ENCODE measurements at regions not wholly inside any gene's neighbourhood (a gene's known extent, or its start where the extent isn't known, plus 50 kb on each side); places are given as distances from the start of the nearest gene placed in this dataset.

- no peak overlapping the region for H3K9ac ChIP-seq (ENCODE audit: low read depth in 1 of 2, low read length in 2 of 2)
- no peak overlapping the region for H3K27ac ChIP-seq (ENCODE audit: low read depth in 1 of 2, low read length in 2 of 2)
- H3K4me1 ChIP-seq (ENCODE audit: control insufficient read depth in 4 of 4, insufficient read depth in 4 of 4, low read length in 3 of 4) = no peaks in the 10 kb centered on the region
- TF ChIP-seq HNF4G (IDR thresholded peaks at IDR 0.05) (no peak), HNF4A (conservative IDR thresholded peaks at IDR 0.05) (no peak), REST (IDR thresholded peaks at IDR 0.05) (no peak)
- no peak overlapping the region for H3K4me3 ChIP-seq (ENCODE audit: low read depth in 1 of 3, low read length in 3 of 3)
- H3K36me3 ChIP-seq (ENCODE audit: control insufficient read depth in 4 of 4, insufficient read depth in 3 of 4, low read depth in 1 of 4, low read length in 3 of 4) = no peaks in the 10 kb centered on the region
- peaks cover 0 to 7% (median 0%) of the 10 kb centered on the region in 4 donors for H3K27me3 ChIP-seq (ENCODE audit: control insufficient read depth in 4 of 4, insufficient read depth in 4 of 4, low read length in 3 of 4)
- peaks cover 0 to 3% (median under 1%) of the 10 kb centered on the region in 4 donors for H3K9me3 ChIP-seq (ENCODE audit: control insufficient read depth in 4 of 4, low read length in 3 of 4)
- DNase-seq (ENCODE audit: low spot score) = peak; percentile 27
- WGBS = 91% methylated on average over 10 of the region's 10 CpGs
These were observed 161.2 kb upstream of the NSMCE3 start for GRCh38 chr15:29430831-29431230.

GRCh38 chr15:29430124-29430523 is 160.5 kb upstream of the NSMCE3 start:
- peak; percentile 23 for DNase-seq (ENCODE audit: low spot score)
- Histone ChIP-seq H3K4me1 (ENCODE audit: control insufficient read depth in 4 of 4, insufficient read depth in 4 of 4, low read length in 3 of 4) (no peaks in the 10 kb centered on the region), H3K27ac (ENCODE audit: low read depth in 1 of 2, low read length in 2 of 2) (no peak overlapping the region), H3K27me3 (ENCODE audit: control insufficient read depth in 4 of 4, insufficient read depth in 4 of 4, low read length in 3 of 4) (peaks cover 0 to 4% (median 0%) of the 10 kb centered on the region in 4 donors), H3K36me3 (ENCODE audit: control insufficient read depth in 4 of 4, insufficient read depth in 3 of 4, low read depth in 1 of 4, low read length in 3 of 4) (no peaks in the 10 kb centered on the region), H3K9me3 (ENCODE audit: control insufficient read depth in 4 of 4, low read length in 3 of 4) (peaks cover 0 to 3% (median under 1%) of the 10 kb centered on the region in 4 donors), H3K4me3 (ENCODE audit: low read depth in 1 of 3, low read length in 3 of 3) (no peak overlapping the region), H3K9ac (ENCODE audit: low read depth in 1 of 2, low read length in 2 of 2) (no peak overlapping the region)
- TF ChIP-seq JUND (IDR thresholded peaks at IDR 0.05) (no peak), CTCF (IDR thresholded peaks at IDR 0.05; ENCODE audit: low read depth, low read length, missing input control) (no peak)
- WGBS = 85% methylated on average over 4 of the region's 4 CpGs

- no peak overlapping the region for H3K9ac ChIP-seq (ENCODE audit: low read depth in 1 of 2, low read length in 2 of 2)
- WGBS = 94% methylated on average over 13 of the region's 13 CpGs
- H3K27me3 ChIP-seq (ENCODE audit: control insufficient read depth in 4 of 4, insufficient read depth in 4 of 4, low read length in 3 of 4) = peaks cover 0 to 4% (median 0%) of the 10 kb centered on the region in 4 donors
- H3K4me1 ChIP-seq (ENCODE audit: control insufficient read depth in 4 of 4, insufficient read depth in 4 of 4, low read length in 3 of 4) = no peaks in the 10 kb centered on the region
- TF ChIP-seq ATF3 (IDR thresholded peaks at IDR 0.05) (no peak), TAF1 (conservative IDR thresholded peaks at IDR 0.05) (no peak), GABPA (IDR thresholded peaks at IDR 0.05 in 1 of 2, conservative IDR thresholded peaks at IDR 0.05 in 1 of 2) (no peak), EGR1 (IDR thresholded peaks at IDR 0.05; ENCODE audit: low read depth in 2 of 2) (no peak)
- H3K4me3 ChIP-seq (ENCODE audit: low read depth in 1 of 3, low read length in 3 of 3) = no peak overlapping the region
- no peaks in the 10 kb centered on the region for H3K36me3 ChIP-seq (ENCODE audit: control insufficient read depth in 4 of 4, insufficient read depth in 3 of 4, low read depth in 1 of 4, low read length in 3 of 4)
- H3K9me3 ChIP-seq (ENCODE audit: control insufficient read depth in 4 of 4, low read length in 3 of 4) = peaks cover 0 to 3% (median under 1%) of the 10 kb centered on the region in 4 donors
- DNase-seq (ENCODE audit: low spot score) = peak; percentile 29
- H3K27ac ChIP-seq (ENCODE audit: low read depth in 1 of 2, low read length in 2 of 2) = no peak overlapping the region
These were observed 160.0 kb upstream of the NSMCE3 start for GRCh38 chr15:29429584-29429983.

Data from liver (tissue), 8 donors.